H1 (cell line): ENCODE measurements at regions not wholly inside any gene's neighbourhood (a gene's known extent, or its start where the extent isn't known, plus 50 kb on each side); places are given as distances from the start of the nearest gene placed in this dataset.

ENCODE experiments used
- CBX5 ChIP-seq: fragments of 300-800, 300-1000 bp; sonication (generic); IDR thresholded peaks from 2 replicates; pipeline ENCODE4 v1.7.1; 2016; ENCODE audit warnings: antibody characterized with exemption, low read length, low read depth
- CBX8 ChIP-seq: fragments of 300-800, 300-1000 bp; sonication (generic); IDR thresholded peaks from 2 replicates; pipeline ENCODE4 v1.7.1; 2016; ENCODE audit warnings: low read depth, low read length, borderline replicate concordance

DNA sequence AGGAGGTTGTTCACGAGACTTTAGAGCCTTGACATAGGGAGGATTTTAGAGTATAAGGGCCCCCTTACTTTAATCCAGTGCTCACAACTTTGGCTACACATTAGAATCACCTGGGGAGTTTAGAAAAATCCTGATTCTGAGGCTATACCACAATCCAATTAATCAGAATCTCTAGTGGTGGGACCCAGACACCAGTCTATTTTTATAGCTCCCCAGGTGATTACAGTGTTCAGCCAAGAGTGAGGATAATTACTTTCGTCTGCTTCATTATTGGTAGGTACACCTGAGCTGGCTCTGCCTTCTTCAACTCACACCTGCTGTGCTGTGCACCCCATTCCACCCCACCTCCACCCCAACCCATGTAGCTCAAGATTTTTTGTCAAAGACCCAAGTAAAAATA, 141.3 kb upstream of the EPB41L4A start (continued):
- TF ChIP-seq CBX5 (no peak), CBX8 (no peak)
